Activated CD4-positive, alpha-beta T cell treated with anti-CD3 and anti-CD28 coated beads, Interleukin-2, Interleukin-4, amounts not matched to agents 100 ng/mL and 50 ng/mL, durations not matched to agents 16 hours and 8 hours (primary cell): ENCODE measurements at regions not wholly inside any gene's neighbourhood (a gene's known extent, or its start where the extent isn't known, plus 50 kb on each side); places are given as distances from the start of the nearest gene placed in this dataset.
"Not testable (repeated sequence)": the region's sequence is repeated elsewhere in the genome, so short reads cannot be mapped to it uniquely, and the experiment has no call there.

Experiments
- DNase-seq: peaks from one replicate; pipeline ENCODE4 v3.0.0-alpha.2; 2020; ENCODE audit warnings: low spot score

DNA sequence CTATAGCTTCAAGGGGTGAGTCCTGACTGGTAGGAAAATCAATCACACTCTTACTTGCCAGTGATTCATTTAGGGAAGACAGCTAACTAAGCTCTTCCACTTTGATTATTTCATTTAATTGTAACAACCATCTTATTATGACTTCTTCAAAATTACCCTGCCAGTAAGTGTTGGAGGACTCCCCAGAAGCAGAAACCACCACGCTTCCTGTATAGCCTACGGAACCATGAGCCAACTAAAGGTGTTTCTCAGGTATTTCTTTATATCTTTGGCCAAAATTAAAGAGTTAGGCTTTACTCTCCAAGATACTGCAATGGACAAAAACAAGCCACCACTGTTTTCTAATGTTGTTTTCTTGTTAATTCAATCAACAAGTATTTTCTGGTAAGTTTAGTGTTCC, 61.0 kb downstream of the FOXD4L5 start:
- peak; percentile 45 for DNase-seq

DNA sequence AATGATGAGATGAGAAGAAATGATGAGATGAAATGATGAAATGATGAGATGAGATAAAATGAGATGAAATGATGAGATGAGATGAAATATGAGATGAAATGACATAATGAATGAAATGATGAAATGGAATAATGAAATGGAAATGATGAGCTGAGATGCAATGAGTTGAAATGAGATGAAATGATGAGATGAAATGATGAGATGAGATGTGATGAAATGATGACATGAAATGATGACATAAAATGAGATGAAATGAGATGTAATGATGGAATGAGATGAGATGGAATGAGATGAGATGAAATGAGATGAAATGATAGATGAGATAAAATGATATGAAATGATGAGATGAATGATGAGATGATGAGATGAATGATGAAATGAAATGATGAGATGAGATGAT, 76.2 kb downstream of the FOXD4L5 start:
- not testable (repeated sequence) for DNase-seq

DNA sequence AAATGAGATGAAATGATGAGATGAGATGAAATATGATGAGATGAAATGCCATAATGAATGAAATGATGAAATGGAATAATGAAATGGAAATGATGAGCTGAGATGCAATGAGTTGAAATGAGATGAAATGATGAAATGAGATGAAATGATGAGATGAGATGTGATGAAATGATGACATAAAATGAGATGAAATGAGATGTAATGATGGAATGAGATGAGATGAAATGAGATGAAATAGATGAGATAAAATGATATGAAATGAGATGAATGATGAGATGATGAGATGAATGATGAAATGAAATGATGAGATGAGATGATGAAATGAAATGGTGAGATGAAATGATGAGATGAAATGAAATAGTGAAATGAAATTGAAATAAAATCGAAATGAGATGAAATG, 77.7 kb downstream of the FOXD4L5 start:
- not testable (repeated sequence) for DNase-seq

DNA sequence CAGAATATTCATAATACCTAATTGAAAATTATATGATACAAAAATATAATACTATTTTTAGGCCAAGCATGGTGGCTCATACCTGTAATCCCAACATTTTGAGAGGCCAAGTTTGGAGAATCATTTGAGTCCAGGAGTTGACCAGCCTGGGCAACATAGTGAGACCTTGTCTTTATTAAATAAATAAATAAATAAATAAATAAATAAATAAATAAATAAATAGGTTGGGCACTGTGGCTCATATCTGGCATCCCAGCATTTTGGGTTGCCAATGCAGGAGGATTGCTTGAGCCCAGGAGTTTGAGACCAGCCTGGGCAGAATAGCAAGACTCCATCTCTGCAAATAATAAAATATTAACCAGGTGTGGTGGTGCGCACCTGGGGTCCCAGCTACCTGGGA, 79.2 kb downstream of the FOXD4L5 start:
- not testable (repeated sequence) for DNase-seq

DNA sequence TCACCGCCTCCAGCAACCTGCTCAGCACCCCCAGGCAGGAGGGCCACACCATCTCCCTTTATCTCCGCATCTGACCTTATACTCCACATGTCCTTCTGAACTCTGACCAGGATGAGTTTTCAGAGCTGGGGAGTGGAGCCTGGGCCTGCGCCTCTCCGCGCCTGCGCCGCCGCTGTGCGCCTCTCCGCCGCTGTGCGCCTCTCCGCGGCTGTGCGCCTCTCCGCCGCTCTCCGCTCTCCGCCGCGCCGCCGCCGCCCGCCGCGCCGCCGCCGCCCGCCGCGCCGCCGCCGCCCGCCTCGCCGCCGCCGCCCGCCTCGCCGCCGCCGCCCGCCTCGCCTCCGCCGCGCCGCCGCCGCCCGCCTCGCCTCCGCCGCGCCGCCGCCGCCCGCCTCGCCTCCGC, 89.2 kb downstream of the FOXD4L5 start:
- not testable (repeated sequence) for DNase-seq

DNA sequence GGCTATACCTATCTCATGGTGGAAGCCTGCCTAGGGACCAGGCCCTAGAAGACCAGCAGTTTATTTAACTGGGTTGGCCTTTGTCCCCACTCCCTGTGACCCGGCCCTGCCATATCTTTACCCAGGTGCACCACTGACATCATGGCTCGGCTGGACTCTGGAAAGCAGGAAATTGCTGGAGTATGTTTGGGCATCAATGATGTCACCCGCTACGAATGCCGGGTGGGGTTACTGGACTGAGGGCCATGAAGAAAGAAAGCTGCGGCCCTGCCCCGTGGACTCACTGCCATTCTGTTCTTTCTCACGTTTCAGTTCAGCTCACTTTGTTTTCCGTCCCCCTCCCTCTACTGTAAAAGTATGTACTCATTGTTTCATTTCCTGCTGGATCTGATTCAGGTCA, 129.1 kb downstream of the FOXD4L5 start:
- DNase-seq: not testable (repeated sequence)
